ENCODE measurements at regions not wholly inside any gene's neighbourhood (a gene's known extent, or its start where the extent isn't known, plus 50 kb on each side); places are given as distances from the start of the nearest gene placed in this dataset.

DNA sequence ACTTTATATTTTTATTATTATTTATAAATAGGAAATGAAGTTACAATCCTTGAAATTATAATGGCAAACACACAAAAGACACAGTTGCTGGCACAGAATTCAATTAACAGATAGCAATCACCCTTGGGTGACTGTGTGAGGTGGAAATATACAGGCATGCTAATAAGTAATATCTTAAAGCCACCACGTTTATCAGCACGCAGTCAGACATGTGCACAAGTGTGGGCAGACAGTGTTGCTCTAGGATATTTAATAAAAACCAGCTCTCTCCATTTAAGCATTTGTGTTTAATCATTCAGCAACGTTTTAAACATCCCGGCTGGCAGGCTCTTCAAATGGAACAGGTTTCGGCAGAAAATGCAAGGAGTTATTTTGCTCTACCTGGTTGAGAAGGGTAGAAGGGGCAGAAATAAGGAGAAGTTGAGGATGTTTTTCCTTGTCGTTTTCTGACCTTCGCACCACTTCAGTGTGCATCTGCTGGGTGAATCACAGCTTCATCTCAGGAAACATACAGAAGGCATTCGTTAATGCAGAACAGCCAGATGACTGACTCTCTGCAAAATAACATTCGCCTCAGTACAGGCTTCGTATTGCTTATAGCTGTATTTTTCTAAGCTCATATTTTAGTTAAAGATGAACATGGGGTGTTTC lies 585.1 kb downstream of the QKI start:
- no TSS peak for BruUV-seq (replicated peaks)
- WGBS (ENCODE audit: low lambda C conversion rate) = 3% methylated on average over 10 of the region's 10 CpGs
- CTCF ChIA-PET (ENCODE audit: low intra/inter-chr PET ratio, low total read pairs) = no interaction called here

More for the DNA sequence above, 585.1 kb downstream of the QKI start:
- peaks cover 0 to 8% of the 10 kb centered on the region in 2 experiments; a peak in 1 of 5 replicates for H3K27me3 ChIP-seq (ENCODE audit: control insufficient read depth in 1 of 2, insufficient read depth in 2 of 2, low read length in 2 of 2)
- H3K4me3 ChIP-seq (replicated peaks in 1 of 3; ENCODE audit: insufficient read depth in 1 of 3, low read depth in 2 of 3, low read length in 3 of 3) = no peak overlapping the region
- FAIRE-seq (no peak), DNase-seq (ENCODE audit: low spot score) (no peak), ATAC-seq (no peak)
- H3K4me1 ChIP-seq (ENCODE audit: insufficient read depth, low read length) = no peaks in the 10 kb centered on the region
- no peaks in the 10 kb centered on the region for H3K9me3 ChIP-seq (ENCODE audit: low read length)
- H3K36me3 ChIP-seq (replicated peaks in 1 of 2; ENCODE audit: control insufficient read depth in 1 of 2, insufficient read depth in 2 of 2, low read length in 2 of 2) = no peaks in the 10 kb centered on the region
- no peak overlapping the region for H3K9ac ChIP-seq (ENCODE audit: insufficient read depth, low read depth, low read length)
- TF ChIP-seq ZSCAN20 (CRISPR knock-in tag; IDR thresholded peaks at IDR 0.05; ENCODE audit: borderline replicate concordance) (no peak), HHEX (CRISPR knock-in tag; IDR thresholded peaks at IDR 0.05) (no peak), CTCF (CRISPR knock-in tag; IDR thresholded peaks at IDR 0.05) (no peak), GATA4 (IDR thresholded peaks at IDR 0.05; ENCODE audit: borderline replicate concordance, low read depth) (no peak), NFE2L2 (IDR thresholded peaks at IDR 0.05; ENCODE audit: low read length) (no peak), SNAPC2 (CRISPR knock-in tag; IDR thresholded peaks at IDR 0.05) (no peak), THAP8 (CRISPR knock-in tag; IDR thresholded peaks at IDR 0.05; ENCODE audit: borderline replicate concordance) (no peak), ZNF18 (CRISPR knock-in tag; IDR thresholded peaks at IDR 0.05; ENCODE audit: insufficient replicate concordance) (no peak), SAFB2 (CRISPR knock-in tag; IDR thresholded peaks at IDR 0.05; ENCODE audit: borderline replicate concordance, low read depth) (no peak), KDM4B (CRISPR knock-in tag; IDR thresholded peaks at IDR 0.05) (no peak), ZNF446 (CRISPR knock-in tag; IDR thresholded peaks at IDR 0.05) (no peak), KDM2A (CRISPR knock-in tag; IDR thresholded peaks at IDR 0.05; ENCODE audit: borderline replicate concordance, low read depth) (no peak), MEF2D (CRISPR knock-in tag; IDR thresholded peaks at IDR 0.05) (no peak)
- TF ChIP-seq, protein P1, sequence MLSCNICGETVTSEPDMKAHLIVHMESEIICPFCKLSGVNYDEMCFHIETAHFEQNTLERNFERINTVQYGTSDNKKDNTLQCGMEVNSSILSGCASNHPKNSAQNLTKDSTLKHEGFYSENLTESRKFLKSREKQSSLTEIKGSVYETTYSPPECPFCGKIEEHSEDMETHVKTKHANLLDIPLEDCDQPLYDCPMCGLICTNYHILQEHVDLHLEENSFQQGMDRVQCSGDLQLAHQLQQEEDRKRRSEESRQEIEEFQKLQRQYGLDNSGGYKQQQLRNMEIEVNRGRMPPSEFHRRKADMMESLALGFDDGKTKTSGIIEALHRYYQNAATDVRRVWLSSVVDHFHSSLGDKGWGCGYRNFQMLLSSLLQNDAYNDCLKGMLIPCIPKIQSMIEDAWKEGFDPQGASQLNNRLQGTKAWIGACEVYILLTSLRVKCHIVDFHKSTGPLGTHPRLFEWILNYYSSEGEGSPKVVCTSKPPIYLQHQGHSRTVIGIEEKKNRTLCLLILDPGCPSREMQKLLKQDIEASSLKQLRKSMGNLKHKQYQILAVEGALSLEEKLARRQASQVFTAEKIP (CRISPR knock-in tag; IDR thresholded peaks at IDR 0.05; ENCODE audit: borderline replicate concordance) = no peak
- no peaks in the 10 kb centered on the region for H3K79me2 ChIP-seq (ENCODE audit: insufficient read depth, low read length)
- in situ Hi-C loops (cut with HindIII; ENCODE audit: extremely low pct_ligation_motif_present, low pct_unique_long_range_greater_than_20kb) (no loop called here), intact Hi-C loops (cut with micrococcal nuclease; ENCODE audit: unreplicated experiment) (no loop called here)
- POLR2A ChIA-PET = no interaction called here
- no peak overlapping the region for H3K4me2 ChIP-seq (ENCODE audit: low read depth, low read length)
- no peaks in the 10 kb centered on the region for H4K20me1 ChIP-seq (ENCODE audit: insufficient read depth, low read length)
- no peak overlapping the region for H2AFZ ChIP-seq (ENCODE audit: low read length)
- H3K27ac ChIP-seq (ENCODE audit: extremely low read length, insufficient read depth, low read length) = no peak overlapping the region

Data from HepG2 (cell line).